Natural killer cell (primary cell): ENCODE measurements at regions not wholly inside any gene's neighbourhood (a gene's known extent, or its start where the extent isn't known, plus 50 kb on each side); places are given as distances from the start of the nearest gene placed in this dataset.
"Not testable (repeated sequence)": the region's sequence is repeated elsewhere in the genome, so short reads cannot be mapped to it uniquely, and the experiment has no call there.

ENCODE experiments used
- ATAC-seq, 3 donors: fragments of 150-1000 bp in 2 of 3; fragments of 200-7000 bp in 1 of 3; cut with Tn5 transposase; 1 replicate in 1 of 3; 2 replicates in 2 of 3; pipeline ENCODE4 v1.10.0; 2021; ENCODE audit warnings: mild to moderate bottlenecking in 2 of 3, moderate library complexity in 2 of 3
- DNase-seq, 2 donors: peaks; one replicate each; pipeline versions ENCODE4 v3.0.0 to v3.0.0-alpha.2; 2013 to 2021; ENCODE audit warnings: mixed read lengths in 1 of 2
- H3K27ac ChIP-seq: one replicate; pipeline ENCODE4 v1.5.1; 2013; ENCODE audit warnings: mild to moderate bottlenecking, low read length
- H3K27me3 ChIP-seq: one replicate; pipeline ENCODE4 v1.6.1; 2013; ENCODE audit warnings: low read length; ENCODE audit not compliant: control insufficient read depth, insufficient read depth
- H3K36me3 ChIP-seq: one replicate; pipeline ENCODE4 v1.6.1; 2013; ENCODE audit warnings: low read length; ENCODE audit not compliant: control insufficient read depth, insufficient read depth
- H3K4me1 ChIP-seq: one replicate; pipeline ENCODE4 v1.6.1; 2013; ENCODE audit warnings: low read length; ENCODE audit not compliant: control insufficient read depth, insufficient read depth
- H3K4me3 ChIP-seq: one replicate; pipeline ENCODE4 v1.5.1; 2013; ENCODE audit warnings: low read length
- H3K9me3 ChIP-seq: one replicate; pipeline ENCODE4 v1.6.1; 2013; ENCODE audit warnings: low read length; ENCODE audit not compliant: control insufficient read depth, insufficient read depth
- H3K27ac Mint-ChIP-seq, 2 donors: one replicate each; pipeline ENCODE4 v1.8.0; 2022; ENCODE audit warnings: mild to moderate bottlenecking in 2 of 2, mixed read lengths in 2 of 2, moderate library complexity in 1 of 2
- H3K27me3 Mint-ChIP-seq, 2 donors: one replicate each; pipeline ENCODE4 v1.8.0; 2022; ENCODE audit warnings: low read depth in 2 of 2, mixed read lengths in 2 of 2
- H3K36me3 Mint-ChIP-seq: one replicate; pipeline ENCODE4 v1.8.0; 2022; ENCODE audit warnings: mixed read lengths
- H3K4me1 Mint-ChIP-seq, 2 donors: one replicate each; pipeline ENCODE4 v1.8.0; 2022; ENCODE audit warnings: mixed read lengths in 2 of 2
- H3K4me3 Mint-ChIP-seq: one replicate; pipeline ENCODE4 v1.8.0; 2022; ENCODE audit warnings: mild to moderate bottlenecking, moderate library complexity, mixed read lengths
- H3K9me3 Mint-ChIP-seq, 2 donors: one replicate each; pipeline ENCODE4 v1.8.0; 2022; ENCODE audit warnings: mixed read lengths in 2 of 2
- WGBS: methylation state at CpG from one replicate; pipeline ENCODE4 v1.1.7; 2013; ENCODE audit warnings: missing lambda C conversion rate; ENCODE audit not compliant: insufficient coverage; 5-methylcytosine and 5-hydroxymethylcytosine counted together
- intact Hi-C: fragments of 100-400 bp; cut with micrococcal nuclease; formaldehyde crosslinking; loops from one replicate; pipeline ENCODE4 v1.14.2; 2022
- TF ChIP-seq, protein P1 (sequence below): fragments of 200-600 bp; IDR thresholded peaks from one replicate; pipeline ENCODE4 v1.8.0; 2022; ENCODE audit warnings: antibody characterized with exemption

DNA sequence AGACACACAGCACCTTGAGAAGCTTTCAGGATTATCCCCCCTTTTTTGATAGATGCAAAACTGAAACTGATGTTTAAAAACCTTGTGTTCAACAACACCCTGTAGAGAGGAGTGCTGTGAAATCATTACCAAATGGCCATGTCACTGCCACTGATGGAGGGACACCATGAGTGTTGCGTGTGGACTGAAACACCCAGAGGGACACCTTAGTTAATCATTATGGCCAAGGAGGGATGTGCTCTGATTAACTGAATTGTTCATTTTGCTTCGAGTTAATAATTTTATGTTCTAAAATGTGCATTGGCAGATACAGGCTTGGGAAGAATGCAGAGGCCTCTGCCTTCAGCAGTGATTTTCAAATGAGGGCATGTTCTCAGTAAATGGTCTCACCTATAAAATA, 226.0 kb downstream of the KLF6 start:
- WGBS = 94% methylated on average over 2 of the region's 2 CpGs
- Histone ChIP-seq H3K4me3 (no peak overlapping the region), H3K9me3 (no peaks in the 10 kb centered on the region), H3K27me3 (no peaks in the 10 kb centered on the region), H3K36me3 (no peaks in the 10 kb centered on the region), H3K4me1 (peaks cover 11% of the 10 kb centered on the region), H3K27ac (no peak overlapping the region)
- intact Hi-C loops = no loop called here
- H3K27ac Mint-ChIP-seq = no peak overlapping the region
- no peaks in the 10 kb centered on the region for H3K36me3 Mint-ChIP-seq
- TF ChIP-seq, protein P1, sequence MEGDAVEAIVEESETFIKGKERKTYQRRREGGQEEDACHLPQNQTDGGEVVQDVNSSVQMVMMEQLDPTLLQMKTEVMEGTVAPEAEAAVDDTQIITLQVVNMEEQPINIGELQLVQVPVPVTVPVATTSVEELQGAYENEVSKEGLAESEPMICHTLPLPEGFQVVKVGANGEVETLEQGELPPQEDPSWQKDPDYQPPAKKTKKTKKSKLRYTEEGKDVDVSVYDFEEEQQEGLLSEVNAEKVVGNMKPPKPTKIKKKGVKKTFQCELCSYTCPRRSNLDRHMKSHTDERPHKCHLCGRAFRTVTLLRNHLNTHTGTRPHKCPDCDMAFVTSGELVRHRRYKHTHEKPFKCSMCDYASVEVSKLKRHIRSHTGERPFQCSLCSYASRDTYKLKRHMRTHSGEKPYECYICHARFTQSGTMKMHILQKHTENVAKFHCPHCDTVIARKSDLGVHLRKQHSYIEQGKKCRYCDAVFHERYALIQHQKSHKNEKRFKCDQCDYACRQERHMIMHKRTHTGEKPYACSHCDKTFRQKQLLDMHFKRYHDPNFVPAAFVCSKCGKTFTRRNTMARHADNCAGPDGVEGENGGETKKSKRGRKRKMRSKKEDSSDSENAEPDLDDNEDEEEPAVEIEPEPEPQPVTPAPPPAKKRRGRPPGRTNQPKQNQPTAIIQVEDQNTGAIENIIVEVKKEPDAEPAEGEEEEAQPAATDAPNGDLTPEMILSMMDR = no peak
- no peaks in the 10 kb centered on the region for H3K9me3 Mint-ChIP-seq
- no peak for DNase-seq
- peaks cover 19 to 21% of the 10 kb centered on the region in 2 donors for H3K27me3 Mint-ChIP-seq
- H3K4me1 Mint-ChIP-seq = peaks cover 16 to 25% of the 10 kb centered on the region in 2 donors
- ATAC-seq = no peak
- H3K4me3 Mint-ChIP-seq = no peak overlapping the region

DNA sequence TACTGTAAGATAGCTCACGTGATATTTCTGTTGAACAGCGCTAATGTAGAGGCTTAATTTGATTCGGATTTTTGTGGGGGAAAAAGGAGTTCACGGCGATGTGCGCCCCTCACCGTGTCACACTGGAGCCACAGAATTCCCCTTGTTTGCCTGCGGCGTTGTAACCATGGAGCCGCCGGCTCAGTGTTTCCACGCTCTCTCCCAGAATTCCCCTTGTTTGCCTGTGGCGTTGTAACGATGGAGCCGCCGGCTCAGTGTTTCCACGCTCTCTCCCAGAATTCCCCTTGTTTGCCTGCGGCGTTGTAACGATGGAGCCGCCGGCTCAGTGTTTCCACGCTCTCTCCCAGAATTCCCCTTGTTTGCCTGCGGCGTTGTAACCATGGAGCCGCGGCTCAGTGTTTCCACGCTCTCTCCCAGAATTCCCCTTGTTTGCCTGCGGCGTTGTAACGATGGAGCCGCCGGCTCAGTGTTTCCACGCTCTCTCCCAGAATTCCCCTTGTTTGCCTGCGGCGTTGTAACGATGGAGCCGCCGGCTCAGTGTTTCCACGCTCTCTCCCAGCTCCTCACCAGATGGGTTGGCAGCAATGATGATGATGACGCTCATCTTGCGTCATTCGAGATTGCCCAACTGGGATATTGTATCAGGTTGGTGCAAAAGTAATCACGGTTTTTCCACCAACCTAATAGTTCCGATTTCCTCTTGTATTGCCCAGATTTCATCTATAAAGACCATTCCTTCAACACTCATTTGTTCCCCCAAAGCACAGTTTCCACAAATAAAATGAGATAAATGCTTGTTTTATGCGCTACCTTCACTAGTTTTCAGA, 228.6 kb downstream of the KLF6 start:
- Mint-ChIP-seq H3K4me3 (peak overlapping the region; percentile 35), H3K4me1 (peaks cover 16 to 26% of the 10 kb centered on the region in 2 donors), H3K27me3 (peaks cover 19 to 21% of the 10 kb centered on the region in 2 donors), H3K27ac (peak overlapping the region in 1 of 2 donors; percentile 43)
- H3K36me3 Mint-ChIP-seq, ATAC-seq, H3K9me3 Mint-ChIP-seq, H3K27me3 ChIP-seq, H3K4me3 ChIP-seq, intact Hi-C loops, H3K36me3 ChIP-seq, H3K27ac ChIP-seq, H3K9me3 ChIP-seq, DNase-seq: not testable (repeated sequence)
- H3K4me1 ChIP-seq = peaks cover 12% of the 10 kb centered on the region
- 66% methylated on average over 45 of the region's 46 CpGs for WGBS

DNA sequence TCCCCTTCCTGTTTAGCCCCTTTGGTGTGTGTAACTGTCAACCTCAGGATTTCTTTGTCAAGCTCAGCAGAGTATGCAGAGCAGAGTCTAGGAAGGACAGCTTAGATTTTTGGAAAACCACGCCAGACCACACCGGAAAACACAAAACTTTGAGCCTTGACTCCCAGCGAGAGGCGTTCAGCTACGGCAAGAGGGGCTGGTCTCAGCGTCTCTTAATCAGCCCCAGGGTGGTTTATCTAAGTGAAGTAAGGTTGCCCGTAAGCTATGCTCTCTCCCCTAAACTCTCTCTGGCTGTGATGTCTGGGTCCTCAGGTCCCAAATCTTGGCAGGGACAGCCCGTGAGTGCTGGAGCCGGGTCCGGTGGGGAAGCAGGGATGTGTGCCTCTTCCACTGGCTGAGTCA, 230.9 kb downstream of the KLF6 start:
- H3K4me3 ChIP-seq = no peak overlapping the region
- peak overlapping the region in 1 of 2 donors; percentile 78 for H3K27ac Mint-ChIP-seq

DNA sequence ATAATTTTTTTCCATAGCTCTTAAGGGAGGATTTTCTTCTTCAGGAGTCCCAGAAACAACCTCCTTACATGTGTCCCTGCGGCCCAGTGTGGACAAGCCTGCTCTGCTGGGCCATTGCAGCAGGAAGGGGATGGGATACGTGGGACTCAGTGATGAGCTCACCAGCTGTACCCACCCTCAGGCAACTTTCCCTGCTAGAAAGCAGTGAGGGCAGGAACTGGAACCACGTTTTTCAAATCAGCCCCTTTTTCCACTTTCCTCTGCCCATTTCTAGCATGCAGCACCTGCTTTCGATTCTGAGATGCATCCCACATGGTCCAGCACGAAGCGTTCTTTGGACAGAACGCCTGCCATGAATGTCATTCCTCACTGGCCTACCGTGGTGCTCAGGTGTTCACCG, 232.7 kb downstream of the KLF6 start:
- TF ChIP-seq, protein P1 = no peak
- Histone ChIP-seq H3K4me3 (no peak overlapping the region), H3K9me3 (peaks cover 3% of the 10 kb centered on the region), H3K4me1 (peaks cover 12% of the 10 kb centered on the region), H3K27ac (no peak overlapping the region), H3K36me3 (no peaks in the 10 kb centered on the region), H3K27me3 (no peaks in the 10 kb centered on the region)
- peak overlapping the region in 1 of 2 donors; percentile 35 for H3K27ac Mint-ChIP-seq
- H3K4me1 Mint-ChIP-seq = peaks cover 16 to 26% of the 10 kb centered on the region in 2 donors
- ATAC-seq (no peak), DNase-seq (no peak)
- peaks cover 7 to 11% of the 10 kb centered on the region in 2 donors for H3K27me3 Mint-ChIP-seq
- no peaks in the 10 kb centered on the region for H3K9me3 Mint-ChIP-seq
- H3K4me3 Mint-ChIP-seq = no peak overlapping the region
- 85% methylated on average over 9 of the region's 9 CpGs for WGBS
- intact Hi-C loops = no loop called here
- H3K36me3 Mint-ChIP-seq = no peaks in the 10 kb centered on the region

More for the DNA sequence above, 230.9 kb downstream of the KLF6 start:
- H3K36me3 Mint-ChIP-seq = no peaks in the 10 kb centered on the region
- TF ChIP-seq, protein P1 = no peak
- H3K4me1 Mint-ChIP-seq = peaks cover 16 to 26% of the 10 kb centered on the region in 2 donors
- peaks cover 17 to 18% of the 10 kb centered on the region in 2 donors for H3K27me3 Mint-ChIP-seq
- intact Hi-C loops = no loop called here
- peak overlapping the region; percentile 45 for H3K4me3 Mint-ChIP-seq
- H3K27me3 ChIP-seq = no peaks in the 10 kb centered on the region
- no peaks in the 10 kb centered on the region for H3K9me3 Mint-ChIP-seq
- no peaks in the 10 kb centered on the region for H3K36me3 ChIP-seq
- ATAC-seq (peak in 2 of 3 donors; percentile 41 to 52), DNase-seq (peak in 1 of 2 donors; percentile 18)
- peaks cover 12% of the 10 kb centered on the region for H3K4me1 ChIP-seq
- H3K27ac ChIP-seq = no peak overlapping the region
- 12% methylated on average over 10 of the region's 10 CpGs for WGBS
- no peaks in the 10 kb centered on the region for H3K9me3 ChIP-seq
